HEK293 (cell line): ENCODE measurements at regions not wholly inside any gene's neighbourhood (a gene's known extent, or its start where the extent isn't known, plus 50 kb on each side); places are given as distances from the start of the nearest gene placed in this dataset.
A peak's percentile ranks its signal among the peaks of the same experiment; 100 is the strongest.

Experiments
- CTCF ChIA-PET: fragments of 350-600 bp; formaldehyde crosslinking; extraction: SDS; loops from one replicate; lab custom pipeline; 2021; ENCODE audit warnings: antibody characterized with exemption; lab: Yijun Ruan, JAX
- POLR2A ChIA-PET: fragments of 300-600 bp; formaldehyde crosslinking; extraction: SDS; loops from one replicate; lab custom pipeline; 2020; ENCODE audit warnings: antibody characterized with exemption, inconsistent platforms; lab: Yijun Ruan, JAX
- H3K27ac ChIP-seq: fragments of 200-500 bp; sonication (Bioruptor generic); 2 replicates; pipeline ENCODE4 v1.5.1; 2014; ENCODE audit warnings: low read depth, low read length, control low read depth, inconsistent platforms; ENCODE audit errors: extremely low read depth
- H3K36me3 ChIP-seq, 2 experiments: fragments of 200-500 bp in 1 of 2; sonication (Bioruptor generic) in 1 of 2; 1 replicate in 1 of 2; 2 replicates in 1 of 2; pipeline ENCODE4 v1.5.1; 2014 to 2017; ENCODE audit warnings: inconsistent platforms in 2 of 2, low read length in 2 of 2; ENCODE audit not compliant: control insufficient read depth in 2 of 2, insufficient read depth in 1 of 2
- H3K4me1 ChIP-seq: fragments of 200-500 bp; sonication (Bioruptor generic); 2 replicates; pipeline ENCODE4 v1.5.1; 2014; ENCODE audit warnings: mild to moderate bottlenecking, low read length, inconsistent platforms; ENCODE audit not compliant: control insufficient read depth, insufficient read depth
- H3K4me3 ChIP-seq: 2 replicates; pipeline ENCODE4 v1.5.1; 2011; ENCODE audit warnings: low read depth, mild to moderate bottlenecking, control low read depth, low read length, moderate library complexity
- H3K9me3 ChIP-seq: fragments of 200-500 bp; sonication (Bioruptor generic); 2 replicates; pipeline ENCODE4 v1.5.1; 2014; ENCODE audit warnings: low read depth, low read length, inconsistent platforms; ENCODE audit not compliant: control insufficient read depth, insufficient read depth
- GLIS1 ChIP-seq: fragments of 450-650 bp; formaldehyde crosslinking; IDR thresholded peaks from 2 replicates; pipeline ENCODE4 v1.5.1; 2016; ENCODE audit warnings: missing biosample characterization, missing genetic modification characterization
- MEIS1 ChIP-seq: sonication (generic); formaldehyde crosslinking; IDR thresholded peaks from 2 replicates; pipeline ENCODE4 v1.8.1; 2022; ENCODE audit warnings: missing genetic modification reagents, mild to moderate bottlenecking, borderline replicate concordance
- ZFHX2 ChIP-seq: fragments of 450-650 bp; formaldehyde crosslinking; conservative IDR thresholded peaks from 2 replicates; pipeline ENCODE4 v1.5.1; 2016; ENCODE audit warnings: missing biosample characterization, missing genetic modification characterization
- ZIC2 ChIP-seq: fragments of 450-650 bp; formaldehyde crosslinking; IDR thresholded peaks from 2 replicates; pipeline ENCODE4 v1.5.1; 2016; ENCODE audit warnings: missing biosample characterization, missing genetic modification characterization
- ZNF114 ChIP-seq: fragments of 450-650 bp; formaldehyde crosslinking; IDR thresholded peaks from 2 replicates; pipeline ENCODE4 v1.5.0; 2017; ENCODE audit warnings: missing biosample characterization, missing genetic modification characterization
- ZNF175 ChIP-seq: fragments of 450-650 bp; formaldehyde crosslinking; IDR thresholded peaks from 2 replicates; pipeline ENCODE4 v1.5.1; 2016; ENCODE audit warnings: missing biosample characterization, missing genetic modification characterization
- ZNF214 ChIP-seq: fragments of 450-650 bp; formaldehyde crosslinking; IDR thresholded peaks from 2 replicates; pipeline ENCODE4 v1.5.1; 2017; ENCODE audit warnings: missing biosample characterization, mild to moderate bottlenecking, missing genetic modification characterization, borderline replicate concordance
- ZNF239 ChIP-seq: fragments of 450-650 bp; formaldehyde crosslinking; IDR thresholded peaks from 2 replicates; pipeline ENCODE4 v1.5.1; 2016; ENCODE audit warnings: missing biosample characterization, missing genetic modification characterization
- ZNF302 ChIP-seq: fragments of 450-650 bp; formaldehyde crosslinking; IDR thresholded peaks from 2 replicates; pipeline ENCODE4 v1.5.1; 2016; ENCODE audit warnings: missing biosample characterization, missing genetic modification characterization, low read depth
- ZNF341 ChIP-seq: fragments of 450-650 bp; formaldehyde crosslinking; IDR thresholded peaks from 2 replicates; pipeline ENCODE4; 2016; ENCODE audit warnings: low read depth, missing biosample characterization, missing genetic modification characterization
- ZNF473 ChIP-seq: fragments of 450-650 bp; formaldehyde crosslinking; IDR thresholded peaks from 2 replicates; pipeline ENCODE4 v1.5.1; 2017; ENCODE audit warnings: missing biosample characterization, missing genetic modification characterization
- ZNF549 ChIP-seq: fragments of 450-650 bp; IDR thresholded peaks from 2 replicates; pipeline ENCODE4 v1.5.1; 2018; ENCODE audit warnings: missing biosample characterization, missing genetic modification characterization, mild to moderate bottlenecking, inconsistent platforms, moderate library complexity
- ZNF560 ChIP-seq: fragments of 450-650 bp; formaldehyde crosslinking; IDR thresholded peaks from 2 replicates; pipeline ENCODE4 v1.5.1; 2017; ENCODE audit warnings: missing biosample characterization, missing genetic modification characterization, borderline replicate concordance
- ZNF629 ChIP-seq: fragments of 450-650 bp; formaldehyde crosslinking; IDR thresholded peaks from 2 replicates; pipeline ENCODE4 v1.5.1; 2017; ENCODE audit warnings: missing biosample characterization, missing genetic modification characterization
- ZNF654 ChIP-seq: fragments of 450-650 bp; formaldehyde crosslinking; IDR thresholded peaks from 2 replicates; pipeline ENCODE4 v1.5.1; 2016; ENCODE audit warnings: low read depth, missing biosample characterization, missing genetic modification characterization
- TF ChIP-seq, protein P1 (sequence below): fragments of 450-650 bp; formaldehyde crosslinking; IDR thresholded peaks from 2 replicates; pipeline ENCODE4 v1.5.1; 2016; ENCODE audit warnings: missing biosample characterization, missing genetic modification characterization
- TF ChIP-seq, protein P2 (sequence below): fragments of 450-650 bp; formaldehyde crosslinking; IDR thresholded peaks from 2 replicates; pipeline ENCODE4 v1.5.1; 2017; ENCODE audit warnings: missing biosample characterization, missing genetic modification characterization
- TF ChIP-seq, protein P3 (sequence below): fragments of 450-650 bp; formaldehyde crosslinking; IDR thresholded peaks from 2 replicates; pipeline ENCODE4 v1.5.1; 2016; ENCODE audit warnings: missing biosample characterization, missing genetic modification characterization
- TF ChIP-seq, protein P4 (sequence below): fragments of 450-650 bp; formaldehyde crosslinking; IDR thresholded peaks from 2 replicates; pipeline ENCODE4 v1.5.1; 2016; ENCODE audit warnings: missing biosample characterization, missing genetic modification characterization, low read depth

DNA sequence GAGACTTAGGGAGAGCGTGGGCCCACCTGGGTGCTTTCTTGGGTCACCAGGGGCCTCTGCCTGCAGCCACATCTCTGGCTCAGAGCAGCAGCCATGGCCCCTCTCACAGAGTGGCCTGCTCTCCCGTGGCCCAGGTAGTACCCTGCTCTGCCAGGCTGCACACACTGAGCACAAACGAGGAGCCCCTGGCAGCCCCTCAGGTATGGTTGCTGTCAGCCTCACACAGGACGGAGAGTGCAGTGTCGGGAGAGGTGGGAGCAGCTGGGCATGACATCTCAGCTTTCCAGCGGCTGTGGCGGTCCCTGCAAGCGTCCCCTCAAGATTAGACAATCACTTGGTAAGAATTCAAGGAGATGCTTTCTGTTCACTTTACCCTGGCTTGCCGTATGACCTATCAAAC lies 137.0 kb upstream of the IRX4 start (continued):
- TF ChIP-seq, protein P1, sequence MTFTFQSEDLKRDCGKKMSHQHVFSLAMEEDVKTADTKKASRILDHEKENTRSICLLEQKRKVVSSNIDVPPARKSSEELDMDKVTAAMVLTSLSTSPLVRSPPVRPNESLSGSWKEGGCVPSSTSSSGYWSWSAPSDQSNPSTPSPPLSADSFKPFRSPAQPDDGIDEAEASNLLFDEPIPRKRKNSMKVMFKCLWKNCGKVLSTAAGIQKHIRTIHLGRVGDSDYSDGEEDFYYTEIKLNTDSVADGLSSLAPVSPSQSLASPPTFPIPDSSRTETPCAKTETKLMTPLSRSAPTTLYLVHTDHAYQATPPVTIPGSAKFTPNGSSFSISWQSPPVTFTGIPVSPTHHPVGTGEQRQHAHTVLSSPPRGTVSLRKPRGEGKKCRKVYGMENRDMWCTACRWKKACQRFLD (tag by site-specific recombination) = no peak
- TF ChIP-seq ZIC2 = no peak
- TF ChIP-seq, all 188 proteins: peak for 0

DNA sequence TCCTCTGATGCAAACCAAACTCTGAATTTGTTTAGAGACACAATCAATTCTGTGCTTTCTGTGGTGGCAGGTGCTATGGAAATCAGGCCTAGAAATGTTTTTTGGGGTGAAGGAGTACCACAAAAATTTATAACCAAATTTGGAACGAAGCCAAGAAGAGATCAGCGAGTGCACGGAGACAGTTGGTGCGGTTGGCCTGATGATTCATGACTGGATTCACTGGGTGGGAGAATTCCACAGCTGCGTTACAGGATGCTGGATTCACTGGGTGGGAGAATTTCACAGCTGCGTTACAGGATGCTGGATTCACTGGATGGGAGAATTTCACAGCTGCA lies 135.6 kb upstream of the IRX4 start:
- no peaks in the 10 kb centered on the region for H3K36me3 ChIP-seq
- no peak overlapping the region for H3K4me3 ChIP-seq
- H3K27ac ChIP-seq = no peak overlapping the region
- no peaks in the 10 kb centered on the region for H3K4me1 ChIP-seq
- no peaks in the 10 kb centered on the region for H3K9me3 ChIP-seq
- POLR2A ChIA-PET = no interaction called here
- no peak for TF ChIP-seq MEIS1
- CTCF ChIA-PET = interaction anchor here (0.7 kb wide), 2 partner anchors 255 to 349 kb away, joined by 3 to 4 read pairs; no protein-coding TSS in a partner anchor

DNA sequence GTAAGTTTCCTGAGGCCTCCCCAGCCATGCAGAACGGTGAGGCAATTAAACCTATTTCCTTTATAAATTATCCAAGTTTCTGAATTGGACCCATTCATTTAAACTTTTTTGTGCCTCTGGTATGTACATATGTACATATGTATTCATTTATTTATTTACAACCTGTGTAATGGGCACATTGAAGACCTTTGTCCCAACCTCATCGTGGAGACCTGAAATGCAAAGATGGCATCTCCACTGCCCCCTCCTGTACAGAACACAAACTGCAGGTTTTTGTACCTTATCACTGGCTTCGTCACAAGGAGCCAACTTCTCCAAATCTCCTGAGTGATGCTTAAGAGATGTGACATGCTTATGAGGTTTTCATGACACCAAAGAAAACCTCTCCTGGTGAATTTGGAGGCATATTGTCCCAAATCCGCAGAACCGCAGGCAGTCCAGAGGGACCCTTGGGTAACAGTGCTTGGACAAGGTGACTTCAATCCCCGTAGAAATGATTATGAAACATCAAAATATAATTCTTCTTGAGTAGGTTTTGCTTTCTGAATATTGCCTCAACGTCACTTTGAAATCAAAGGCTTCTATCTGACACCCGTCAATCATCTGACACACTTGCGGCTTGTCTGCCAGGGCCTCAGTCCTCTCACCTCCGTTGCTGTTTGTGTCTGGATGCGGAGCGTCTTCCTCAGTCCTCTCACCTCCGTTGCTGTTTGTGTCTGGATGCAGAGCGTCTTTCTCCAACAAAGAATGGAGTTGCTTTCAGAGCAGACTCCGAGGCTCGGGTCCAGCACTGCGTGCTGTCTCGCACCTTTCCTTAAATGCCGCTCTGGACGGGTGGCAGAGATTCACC lies 135.0 kb upstream of the IRX4 start:
- ChIA-PET CTCF (interaction anchor here (0.7 kb wide), 2 partner anchors 255 to 349 kb away, joined by 3 to 4 read pairs; no protein-coding TSS in a partner anchor), POLR2A (no interaction called here)
- TF ChIP-seq ZNF654 (0 out of 2 replicates have a peak, but pooled peaks have one; percentile 12), ZNF175 (tag by site-specific recombination) (no peak)

DNA sequence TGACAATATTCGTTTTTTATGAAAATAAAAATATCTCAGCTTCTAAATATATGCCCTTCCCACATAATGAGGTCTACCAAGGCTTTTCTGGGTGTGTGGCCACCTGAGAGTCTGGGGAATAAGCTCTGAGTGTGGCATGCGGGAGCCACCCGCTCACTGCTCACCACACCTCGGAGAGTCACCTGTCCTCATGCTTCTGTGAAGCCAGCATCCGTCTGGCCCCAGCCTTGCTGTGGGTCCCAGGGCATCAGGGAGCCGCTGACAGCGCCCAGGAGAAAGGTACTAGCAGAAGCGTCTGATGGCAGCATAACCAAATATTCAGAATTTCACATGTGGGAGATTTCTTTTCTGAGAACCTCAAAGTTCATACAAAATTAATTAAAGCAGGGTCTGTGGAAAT lies 133.2 kb upstream of the IRX4 start:
- no peaks in the 10 kb centered on the region for H3K36me3 ChIP-seq
- no peak overlapping the region for H3K4me3 ChIP-seq
- H3K9me3 ChIP-seq = no peaks in the 10 kb centered on the region
- CTCF ChIA-PET = interaction anchor here (0.6 to 1.3 kb wide), 5 partner anchors 17 to 435 kb away, joined by 3 to 6 read pairs (median 3); no protein-coding TSS in a partner anchor
- no peak for TF ChIP-seq ZNF302 (tag by site-specific recombination)
- TF ChIP-seq ZNF114 = no peak
- TF ChIP-seq ZNF549 (tag by site-specific recombination) = no peak
- TF ChIP-seq, protein P2, sequence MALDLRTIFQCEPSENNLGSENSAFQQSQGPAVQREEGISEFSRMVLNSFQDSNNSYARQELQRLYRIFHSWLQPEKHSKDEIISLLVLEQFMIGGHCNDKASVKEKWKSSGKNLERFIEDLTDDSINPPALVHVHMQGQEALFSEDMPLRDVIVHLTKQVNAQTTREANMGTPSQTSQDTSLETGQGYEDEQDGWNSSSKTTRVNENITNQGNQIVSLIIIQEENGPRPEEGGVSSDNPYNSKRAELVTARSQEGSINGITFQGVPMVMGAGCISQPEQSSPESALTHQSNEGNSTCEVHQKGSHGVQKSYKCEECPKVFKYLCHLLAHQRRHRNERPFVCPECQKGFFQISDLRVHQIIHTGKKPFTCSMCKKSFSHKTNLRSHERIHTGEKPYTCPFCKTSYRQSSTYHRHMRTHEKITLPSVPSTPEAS (tag by site-specific recombination) = no peak
- no peak for TF ChIP-seq ZNF629 (tag by site-specific recombination)
- TF ChIP-seq, protein P3, sequence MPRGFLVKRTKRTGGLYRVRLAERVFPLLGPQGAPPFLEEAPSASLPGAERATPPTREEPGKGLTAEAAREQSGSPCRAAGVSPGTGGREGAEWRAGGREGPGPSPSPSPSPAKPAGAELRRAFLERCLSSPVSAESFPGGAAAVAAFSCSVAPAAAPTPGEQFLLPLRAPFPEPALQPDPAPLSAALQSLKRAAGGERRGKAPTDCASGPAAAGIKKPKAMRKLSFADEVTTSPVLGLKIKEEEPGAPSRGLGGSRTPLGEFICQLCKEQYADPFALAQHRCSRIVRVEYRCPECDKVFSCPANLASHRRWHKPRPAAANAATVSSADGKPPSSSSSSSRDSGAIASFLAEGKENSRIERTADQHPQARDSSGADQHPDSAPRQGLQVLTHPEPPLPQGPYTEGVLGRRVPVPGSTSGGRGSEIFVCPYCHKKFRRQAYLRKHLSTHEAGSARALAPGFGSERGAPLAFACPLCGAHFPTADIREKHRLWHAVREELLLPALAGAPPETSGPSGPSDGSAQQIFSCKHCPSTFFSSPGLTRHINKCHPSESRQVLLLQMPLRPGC (tag by site-specific recombination) = no peak
- no peak for TF ChIP-seq ZNF341 (tag by site-specific recombination)
- TF ChIP-seq ZNF214 = no peak
- no peak for TF ChIP-seq GLIS1
- TF ChIP-seq ZNF473 (tag by site-specific recombination) = no peak
- no peak for TF ChIP-seq ZNF560 (tag by site-specific recombination)
- TF ChIP-seq, protein P4, sequence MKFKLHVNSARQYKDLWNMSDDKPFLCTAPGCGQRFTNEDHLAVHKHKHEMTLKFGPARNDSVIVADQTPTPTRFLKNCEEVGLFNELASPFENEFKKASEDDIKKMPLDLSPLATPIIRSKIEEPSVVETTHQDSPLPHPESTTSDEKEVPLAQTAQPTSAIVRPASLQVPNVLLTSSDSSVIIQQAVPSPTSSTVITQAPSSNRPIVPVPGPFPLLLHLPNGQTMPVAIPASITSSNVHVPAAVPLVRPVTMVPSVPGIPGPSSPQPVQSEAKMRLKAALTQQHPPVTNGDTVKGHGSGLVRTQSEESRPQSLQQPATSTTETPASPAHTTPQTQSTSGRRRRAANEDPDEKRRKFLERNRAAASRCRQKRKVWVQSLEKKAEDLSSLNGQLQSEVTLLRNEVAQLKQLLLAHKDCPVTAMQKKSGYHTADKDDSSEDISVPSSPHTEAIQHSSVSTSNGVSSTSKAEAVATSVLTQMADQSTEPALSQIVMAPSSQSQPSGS (tag by site-specific recombination) = no peak
- no peak for TF ChIP-seq ZNF239
- TF ChIP-seq ZFHX2 = no peak
- no peaks in the 10 kb centered on the region for H3K4me1 ChIP-seq
- no peak overlapping the region for H3K27ac ChIP-seq
- POLR2A ChIA-PET = no interaction called here

More for the DNA sequence above, 135.0 kb upstream of the IRX4 start:
- Histone ChIP-seq H3K27ac (no peak overlapping the region), H3K4me3 (no peak overlapping the region), H3K9me3 (no peaks in the 10 kb centered on the region), H3K36me3 (no peaks in the 10 kb centered on the region), H3K4me1 (no peaks in the 10 kb centered on the region)
